RPMI7951 (cell line): ENCODE measurements at regions not wholly inside any gene's neighbourhood (a gene's known extent, or its start where the extent isn't known, plus 50 kb on each side); places are given as distances from the start of the nearest gene placed in this dataset.

Experiments
- DNase-seq: peaks from one replicate; pipeline ENCODE4 v3.0.0-alpha.2; 2012; ENCODE audit warnings: low read depth

GRCh38 chr12:98351089-98351488 lies 164.3 kb upstream of the TMPO start:
- no peak for DNase-seq

- no peak for DNase-seq
Observed at GRCh38 chr12:98351784-98352183, 163.6 kb upstream of the TMPO start.

GRCh38 chr12:98352218-98352811 lies 163.1 kb upstream of the TMPO start:
- DNase-seq: peak; percentile 72

- no peak for DNase-seq
Observed at GRCh38 chr12:98352835-98353234, 162.6 kb upstream of the TMPO start.

- peak; percentile 37 for DNase-seq
Observed at GRCh38 chr12:98354520-98355035, 160.8 kb upstream of the TMPO start.

- DNase-seq: peak; percentile 13
Observed at GRCh38 chr12:98355322-98355721, 160.1 kb upstream of the TMPO start.

GRCh38 chr12:98355933-98356332 lies 159.5 kb upstream of the TMPO start:
- DNase-seq: no peak

GRCh38 chr12:98358144-98358543 lies 157.2 kb upstream of the TMPO start:
- no peak for DNase-seq

- no peak for DNase-seq
Observed at GRCh38 chr12:98359856-98360255, 155.5 kb upstream of the TMPO start.

GRCh38 chr12:98360401-98360800 lies 155.0 kb upstream of the TMPO start:
- DNase-seq: no peak

GRCh38 chr12:98369581-98369980 lies 145.8 kb upstream of the TMPO start:
- no peak for DNase-seq

- no peak for DNase-seq
Observed at GRCh38 chr12:98370976-98371375, 144.4 kb upstream of the TMPO start.

GRCh38 chr12:98371419-98371818 lies 144.0 kb upstream of the TMPO start:
- DNase-seq: peak; percentile 35

GRCh38 chr12:98372340-98373024 lies 142.9 kb upstream of the TMPO start:
- no peak for DNase-seq

GRCh38 chr12:98373025-98373554 lies 142.3 kb upstream of the TMPO start:
- peak; percentile 37 for DNase-seq

- DNase-seq: no peak
Observed at GRCh38 chr12:98374007-98374406, 141.4 kb upstream of the TMPO start.

GRCh38 chr12:98379106-98379505 lies 136.3 kb upstream of the TMPO start:
- no peak for DNase-seq

GRCh38 chr12:98385641-98386040 lies 129.7 kb upstream of the TMPO start:
- no peak for DNase-seq

GRCh38 chr12:98387444-98387843 lies 127.9 kb upstream of the TMPO start:
- no peak for DNase-seq

- DNase-seq: no peak
Observed at GRCh38 chr12:98388126-98388525, 127.3 kb upstream of the TMPO start.

- no peak for DNase-seq
Observed at GRCh38 chr12:98389593-98389992, 125.8 kb upstream of the TMPO start.

- peak; percentile 68 for DNase-seq
Observed at GRCh38 chr12:98397323-98398105, 117.9 kb upstream of the TMPO start.
